Activated CD4-positive, alpha-beta T cell treated with anti-CD3 and anti-CD28 coated beads, Interleukin-2, amount 10 ng/mL, durations not matched to agents 7 days and 5 days (primary cell): ENCODE measurements at regions not wholly inside any gene's neighbourhood (a gene's known extent, or its start where the extent isn't known, plus 50 kb on each side); places are given as distances from the start of the nearest gene placed in this dataset.
"Not testable (repeated sequence)": the region's sequence is repeated elsewhere in the genome, so short reads cannot be mapped to it uniquely, and the experiment has no call there.

ENCODE experiments used
- CTCF ChIA-PET: fragments of 350-600 bp; sonication (Branson Sonifier 250); formaldehyde crosslinking; loops from one replicate; lab custom pipeline; 2021; ENCODE audit warnings: antibody characterized with exemption; lab: Charles Lee
- POLR2A ChIA-PET: fragments of 350-600 bp; sonication (Branson Sonifier 250); formaldehyde crosslinking; loops from one replicate; lab custom pipeline; 2021; ENCODE audit warnings: antibody characterized with exemption; lab: Charles Lee
- DNase-seq: peaks from one replicate; pipeline ENCODE4 v3.0.0-alpha.2; 2020
- H3K27ac Mint-ChIP-seq: one replicate; pipeline ENCODE4 v1.8.0; 2021; ENCODE audit warnings: mild to moderate bottlenecking, moderate library complexity, mixed read lengths
- H3K27me3 Mint-ChIP-seq: one replicate; pipeline ENCODE4 v1.8.0; 2021; ENCODE audit warnings: mixed read lengths
- H3K36me3 Mint-ChIP-seq: one replicate; pipeline ENCODE4 v1.8.0; 2021; ENCODE audit warnings: low read depth, mixed read lengths
- H3K4me1 Mint-ChIP-seq: one replicate; pipeline ENCODE4 v1.8.0; 2021; ENCODE audit warnings: mixed read lengths
- H3K4me3 Mint-ChIP-seq: one replicate; pipeline ENCODE4 v1.8.0; 2021; ENCODE audit warnings: mild to moderate bottlenecking, moderate library complexity, mixed read lengths
- H3K9me3 Mint-ChIP-seq: one replicate; pipeline ENCODE4 v1.8.0; 2021; ENCODE audit warnings: mixed read lengths

DNA sequence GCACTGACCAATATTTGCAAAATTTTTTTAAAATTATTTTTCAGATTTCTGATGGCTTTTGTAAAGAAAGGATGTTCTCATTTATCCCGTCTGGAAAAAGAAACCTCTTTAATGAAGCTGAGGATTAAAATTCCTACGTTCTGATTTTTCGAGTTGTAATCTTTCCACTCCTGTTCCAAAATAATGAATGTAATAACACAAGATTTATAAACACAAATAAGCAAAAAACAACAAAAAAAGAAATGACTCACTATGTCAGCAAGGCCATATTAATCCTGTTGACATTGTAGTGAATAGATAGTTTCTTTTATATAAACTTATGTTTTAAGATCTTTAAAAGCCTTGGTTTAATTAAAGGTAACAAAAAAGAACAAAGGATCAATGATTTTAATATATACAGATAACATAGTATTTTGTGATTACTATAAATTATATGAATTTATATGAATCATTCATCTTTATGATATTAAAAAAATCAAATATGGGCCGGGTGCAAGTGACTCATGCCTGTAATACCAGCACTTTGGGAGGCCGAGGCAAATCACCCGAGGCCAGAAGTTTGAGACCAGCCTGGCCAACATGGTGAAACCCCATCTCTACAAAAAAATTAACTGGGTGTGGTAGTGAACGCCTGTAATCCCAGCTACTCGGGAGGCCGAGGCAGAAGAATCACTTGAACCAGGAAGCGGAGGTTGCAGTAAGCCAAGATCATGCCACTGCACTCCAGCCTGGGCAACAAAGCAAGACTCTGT lies 336.6 kb upstream of the DAB2 start:
- DNase-seq, result no peak
- H3K27me3 Mint-ChIP-seq, result peaks cover 3% of the 10 kb centered on the region
- no peak overlapping the region for H3K27ac Mint-ChIP-seq
- H3K9me3 Mint-ChIP-seq, result no peaks in the 10 kb centered on the region
- H3K36me3 Mint-ChIP-seq, result no peaks in the 10 kb centered on the region
- H3K4me3 Mint-ChIP-seq, result no peak overlapping the region
- no peaks in the 10 kb centered on the region for H3K4me1 Mint-ChIP-seq
- ChIA-PET POLR2A (no interaction called here), CTCF (no interaction called here)

DNA sequence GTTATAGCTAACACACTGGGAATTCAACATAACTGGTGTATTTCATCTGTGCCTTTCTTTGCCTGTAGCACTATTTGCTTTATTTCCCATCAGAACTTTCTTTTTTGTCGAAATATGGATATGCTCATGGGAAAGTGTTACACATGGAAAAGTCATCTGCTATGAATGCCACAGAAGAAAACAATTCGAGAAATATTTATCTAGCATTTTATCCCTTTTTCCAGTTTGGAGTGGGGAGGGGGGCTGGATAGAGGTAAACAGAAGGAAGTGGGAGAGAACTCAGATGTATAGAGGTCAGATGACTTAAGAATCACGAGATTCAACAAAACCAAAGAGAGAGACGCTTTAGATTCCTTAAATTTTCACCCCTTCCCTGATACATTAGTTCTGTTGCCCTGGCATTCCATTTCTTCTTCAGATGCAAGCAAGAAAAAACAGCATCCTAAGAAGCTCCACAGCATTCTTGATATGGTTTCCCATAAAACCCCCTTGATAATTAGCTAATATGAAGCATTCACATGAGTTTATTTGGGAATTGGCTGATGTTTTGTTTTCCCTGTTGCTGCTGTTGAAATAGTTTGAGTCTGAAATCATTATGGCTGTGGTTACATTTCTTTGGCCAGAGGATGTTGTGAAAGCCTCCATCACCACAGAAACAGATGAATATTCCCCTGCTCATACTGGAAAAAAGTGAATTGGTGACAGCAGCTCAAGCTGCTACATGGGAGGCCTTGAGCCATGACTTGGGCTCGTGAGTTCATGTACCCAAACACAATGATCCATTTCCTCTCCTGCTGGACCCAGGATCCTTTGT lies 335.8 kb upstream of the DAB2 start:
- H3K4me3 Mint-ChIP-seq, result no peak overlapping the region
- ChIA-PET CTCF (no interaction called here), POLR2A (no interaction called here)
- H3K4me1 Mint-ChIP-seq, result no peaks in the 10 kb centered on the region
- H3K27me3 Mint-ChIP-seq, result peaks cover 4% of the 10 kb centered on the region
- no peak for DNase-seq
- H3K27ac Mint-ChIP-seq, result no peak overlapping the region
- no peaks in the 10 kb centered on the region for H3K9me3 Mint-ChIP-seq
- no peaks in the 10 kb centered on the region for H3K36me3 Mint-ChIP-seq

DNA sequence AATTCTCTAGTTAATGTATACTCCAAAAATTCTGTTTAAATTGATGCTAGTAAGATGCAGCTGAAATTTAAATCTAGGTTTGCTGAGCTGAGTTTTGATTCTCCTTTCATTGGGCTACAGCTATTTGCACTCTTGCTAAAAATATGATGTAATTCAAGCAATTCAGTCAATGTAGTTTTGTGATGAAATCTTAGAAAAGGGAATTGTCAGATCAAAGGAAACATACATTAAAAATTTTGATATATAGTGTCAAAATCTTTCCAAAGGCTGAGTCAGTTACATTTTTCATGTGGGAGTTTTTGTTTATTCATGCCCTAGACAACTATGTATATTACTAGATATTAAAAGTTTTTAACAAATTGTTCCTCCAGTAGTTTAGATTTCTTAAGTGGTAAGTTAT lies 334.9 kb upstream of the DAB2 start:
- DNase-seq, result no peak
- no peak overlapping the region for H3K4me3 Mint-ChIP-seq
- no peaks in the 10 kb centered on the region for H3K4me1 Mint-ChIP-seq
- H3K36me3 Mint-ChIP-seq, result no peaks in the 10 kb centered on the region
- H3K9me3 Mint-ChIP-seq, result no peaks in the 10 kb centered on the region
- no peak overlapping the region for H3K27ac Mint-ChIP-seq
- ChIA-PET POLR2A (no interaction called here), CTCF (no interaction called here)
- peaks cover 2% of the 10 kb centered on the region for H3K27me3 Mint-ChIP-seq

DNA sequence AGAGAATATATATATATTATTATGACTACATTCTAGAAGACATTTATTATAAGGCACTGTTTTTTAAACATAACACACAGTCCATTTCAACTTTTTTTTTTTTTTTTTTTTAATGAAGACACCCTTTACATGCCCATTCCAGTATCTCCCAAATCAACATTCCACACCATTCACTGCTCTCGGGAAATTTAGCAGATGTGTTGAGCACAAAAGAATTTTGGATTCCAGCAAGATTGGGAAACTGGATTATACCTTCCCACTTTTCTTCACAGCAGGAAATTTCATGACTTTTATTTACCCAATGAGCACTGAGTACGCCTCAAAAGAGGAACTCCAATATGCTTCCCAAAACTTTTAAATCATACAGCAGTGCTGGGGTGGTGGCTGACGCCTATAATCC lies 333.6 kb upstream of the DAB2 start:
- DNase-seq, result no peak
- Mint-ChIP-seq H3K4me3 (no peak overlapping the region), H3K27me3 (peaks cover 2% of the 10 kb centered on the region), H3K36me3 (no peaks in the 10 kb centered on the region), H3K4me1 (no peaks in the 10 kb centered on the region), H3K27ac (no peak overlapping the region), H3K9me3 (peaks cover 5% of the 10 kb centered on the region)
- POLR2A ChIA-PET, result no interaction called here
- CTCF ChIA-PET, result no interaction called here

DNA sequence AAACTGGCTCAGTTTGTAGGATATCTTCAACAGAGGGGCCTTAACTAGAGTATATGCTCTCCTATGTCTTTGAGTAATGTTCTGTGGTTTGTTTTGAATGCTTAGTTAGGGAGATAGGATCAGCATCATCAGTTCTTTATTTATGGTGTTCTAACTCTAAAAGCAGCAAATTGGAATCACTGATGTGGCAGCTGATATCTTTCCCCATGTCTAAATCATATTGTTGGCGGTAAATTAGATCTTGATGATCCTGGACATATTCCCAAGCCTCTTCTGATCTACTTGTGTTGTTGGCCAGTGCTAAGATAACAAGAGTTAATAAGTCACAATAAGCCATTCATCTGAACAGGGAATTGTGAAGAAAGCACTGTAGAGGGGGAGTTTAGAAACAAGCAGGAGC lies 332.4 kb upstream of the DAB2 start:
- DNase-seq, result no peak
- peaks cover 5% of the 10 kb centered on the region for H3K9me3 Mint-ChIP-seq

DNA sequence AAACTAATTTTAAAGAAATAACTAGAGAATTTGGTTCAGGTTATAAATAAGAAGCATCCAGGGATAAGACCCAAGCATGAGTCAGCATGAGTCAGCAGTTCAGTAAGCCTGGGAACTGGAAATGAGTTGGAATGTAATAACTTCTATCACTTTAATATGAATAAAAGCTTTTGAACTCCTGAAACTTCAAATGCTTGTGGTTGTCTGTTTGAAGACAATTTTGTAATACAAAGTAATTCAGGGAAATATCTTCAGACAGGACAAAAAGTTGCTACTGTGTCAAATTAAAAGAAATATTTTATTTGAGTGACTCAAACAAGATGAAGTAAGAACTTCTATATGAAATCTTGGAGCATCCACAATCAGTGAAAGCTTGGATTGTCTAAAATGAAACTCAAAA lies 331.2 kb upstream of the DAB2 start:
- no peaks in the 10 kb centered on the region for H3K4me1 Mint-ChIP-seq
- CTCF ChIA-PET, result no interaction called here
- DNase-seq, result no peak
- peaks cover 2% of the 10 kb centered on the region for H3K27me3 Mint-ChIP-seq
- H3K9me3 Mint-ChIP-seq, result peaks cover 5% of the 10 kb centered on the region
- no peak overlapping the region for H3K27ac Mint-ChIP-seq
- no peak overlapping the region for H3K4me3 Mint-ChIP-seq
- POLR2A ChIA-PET, result no interaction called here
- H3K36me3 Mint-ChIP-seq, result no peaks in the 10 kb centered on the region

More for the DNA sequence above, 332.4 kb upstream of the DAB2 start:
- POLR2A ChIA-PET, result no interaction called here
- Mint-ChIP-seq H3K27me3 (peaks cover 2% of the 10 kb centered on the region), H3K36me3 (no peaks in the 10 kb centered on the region), H3K4me1 (no peaks in the 10 kb centered on the region), H3K4me3 (no peak overlapping the region), H3K27ac (no peak overlapping the region)
- CTCF ChIA-PET, result no interaction called here

DNA sequence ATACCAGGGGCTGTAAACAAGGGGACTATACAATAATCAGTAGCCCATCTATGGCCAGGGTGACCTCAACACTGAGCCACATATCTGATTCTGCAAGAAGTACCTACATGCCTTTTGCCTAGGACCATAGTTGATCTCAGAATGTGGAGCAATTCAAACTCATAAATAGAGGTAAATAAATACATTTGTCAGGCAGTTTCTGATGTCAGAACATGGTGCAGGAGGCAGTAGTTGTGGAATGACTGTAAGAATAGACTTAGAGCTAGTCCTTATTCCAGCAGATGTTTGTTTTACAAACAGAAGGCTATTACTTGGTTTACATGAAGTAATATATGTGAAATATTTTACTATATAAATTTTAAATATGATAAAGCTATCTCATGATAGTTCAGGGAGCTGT lies 330.7 kb upstream of the DAB2 start:
- H3K27ac Mint-ChIP-seq, result no peak overlapping the region
- CTCF ChIA-PET, result no interaction called here
- peaks cover 5% of the 10 kb centered on the region for H3K9me3 Mint-ChIP-seq
- DNase-seq, result no peak
- H3K4me3 Mint-ChIP-seq, result no peak overlapping the region
- H3K36me3 Mint-ChIP-seq, result no peaks in the 10 kb centered on the region
- POLR2A ChIA-PET, result no interaction called here
- H3K4me1 Mint-ChIP-seq, result no peaks in the 10 kb centered on the region
- peaks cover 2% of the 10 kb centered on the region for H3K27me3 Mint-ChIP-seq

DNA sequence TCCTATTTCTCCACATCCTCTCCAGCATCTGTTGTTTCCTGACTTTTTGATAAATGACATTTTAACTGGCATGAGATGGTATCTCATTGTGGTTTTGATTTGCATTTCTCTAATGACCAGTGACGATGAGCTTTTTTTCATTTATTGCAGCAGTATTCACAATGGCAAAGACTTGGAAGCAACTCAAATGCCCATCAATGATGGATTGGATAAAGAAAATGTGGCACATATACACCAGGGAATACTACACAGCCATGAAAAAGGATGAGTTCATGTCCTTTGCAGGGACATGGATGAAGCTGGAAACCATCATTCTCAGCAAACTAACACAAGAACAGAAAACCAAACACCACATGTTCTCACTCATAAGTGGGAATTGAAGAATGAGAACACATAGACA lies 329.0 kb upstream of the DAB2 start:
- H3K9me3 Mint-ChIP-seq, CTCF ChIA-PET, H3K4me1 Mint-ChIP-seq, DNase-seq, POLR2A ChIA-PET, H3K4me3 Mint-ChIP-seq, H3K27ac Mint-ChIP-seq, H3K36me3 Mint-ChIP-seq, H3K27me3 Mint-ChIP-seq: not testable (repeated sequence)

DNA sequence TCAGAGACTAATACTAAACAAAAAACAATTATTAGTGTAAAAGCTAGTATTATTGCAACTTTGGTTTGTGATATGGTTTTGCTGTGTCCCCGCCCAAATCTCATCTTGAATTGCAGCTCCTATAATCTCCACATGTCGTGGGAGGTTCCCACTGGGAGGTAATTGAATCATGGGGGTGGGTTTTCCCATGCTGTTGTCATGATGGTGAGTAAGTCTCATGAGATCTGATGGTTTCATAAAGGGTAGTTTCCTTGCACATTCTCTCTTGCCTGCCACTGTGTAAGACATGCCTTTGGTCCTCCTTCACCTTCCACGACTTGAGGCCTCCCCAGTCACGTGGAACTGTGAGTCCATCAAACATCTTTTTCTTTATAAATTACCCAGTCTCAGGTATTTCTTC lies 325.9 kb upstream of the DAB2 start:
- POLR2A ChIA-PET, result interaction anchor here (0.5 kb wide), 1 partner anchor 740 kb away, joined by 4 read pairs; no protein-coding TSS in a partner anchor
- H3K9me3 Mint-ChIP-seq, result peaks cover 5% of the 10 kb centered on the region
- CTCF ChIA-PET, result interaction anchor here (0.6 kb wide), 1 partner anchor 993 kb away, joined by 3 read pairs; no protein-coding TSS in a partner anchor
- DNase-seq, result no peak
- no peak overlapping the region for H3K27ac Mint-ChIP-seq
- H3K4me3 Mint-ChIP-seq, result no peak overlapping the region
- no peaks in the 10 kb centered on the region for H3K36me3 Mint-ChIP-seq
- no peaks in the 10 kb centered on the region for H3K27me3 Mint-ChIP-seq
- no peaks in the 10 kb centered on the region for H3K4me1 Mint-ChIP-seq

DNA sequence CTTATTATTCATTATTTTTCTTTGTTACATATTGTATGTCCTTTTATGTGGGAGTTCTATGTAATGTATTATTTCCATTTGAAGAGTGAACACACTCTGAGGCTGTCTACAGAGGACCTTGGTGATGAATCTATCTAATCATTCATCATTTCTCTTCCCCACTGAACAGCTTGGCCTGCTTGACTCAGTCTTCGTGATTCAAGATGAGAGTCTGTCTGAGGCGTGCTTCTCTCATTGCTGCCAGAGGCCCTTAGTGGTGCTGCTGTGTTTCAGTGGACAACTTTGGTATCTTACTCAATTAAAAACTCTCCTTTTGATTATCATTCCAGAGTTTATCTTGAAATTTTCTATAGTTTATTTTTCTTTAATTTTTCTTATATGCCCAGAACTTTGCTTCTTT lies 318.1 kb upstream of the DAB2 start:
- H3K4me1 Mint-ChIP-seq, result no peaks in the 10 kb centered on the region
- DNase-seq, result no peak
- H3K27me3 Mint-ChIP-seq, result peaks cover 4% of the 10 kb centered on the region
- no peaks in the 10 kb centered on the region for H3K36me3 Mint-ChIP-seq
- H3K9me3 Mint-ChIP-seq, result no peaks in the 10 kb centered on the region
- ChIA-PET POLR2A (no interaction called here), CTCF (no interaction called here)
- no peak overlapping the region for H3K27ac Mint-ChIP-seq
- no peak overlapping the region for H3K4me3 Mint-ChIP-seq

DNA sequence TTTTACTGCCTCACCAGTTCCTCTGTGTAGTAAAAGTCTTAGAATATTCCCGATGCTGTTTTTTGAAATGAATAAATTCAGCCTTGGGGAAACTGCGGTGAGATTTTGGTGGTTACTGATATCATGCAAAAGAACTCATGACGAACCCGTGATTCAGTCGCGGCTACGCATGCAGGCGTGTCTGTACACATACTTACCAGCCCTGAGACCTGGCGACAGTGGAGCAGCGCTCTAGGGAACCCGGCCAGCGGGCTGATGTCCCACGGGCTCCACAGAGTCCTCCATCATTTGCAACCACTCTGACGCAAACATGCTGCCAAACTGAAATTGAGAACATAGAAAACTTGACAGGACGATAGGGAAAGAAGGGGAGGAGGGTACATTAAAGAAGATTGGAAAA lies 315.6 kb upstream of the DAB2 start:
- H3K27ac Mint-ChIP-seq, result no peak overlapping the region
- H3K27me3 Mint-ChIP-seq, result peaks cover 6% of the 10 kb centered on the region
- POLR2A ChIA-PET, result no interaction called here
- CTCF ChIA-PET, result no interaction called here
- no peak overlapping the region for H3K4me3 Mint-ChIP-seq
- no peaks in the 10 kb centered on the region for H3K36me3 Mint-ChIP-seq
- no peak for DNase-seq
- H3K4me1 Mint-ChIP-seq, result no peaks in the 10 kb centered on the region
- H3K9me3 Mint-ChIP-seq, result no peaks in the 10 kb centered on the region

DNA sequence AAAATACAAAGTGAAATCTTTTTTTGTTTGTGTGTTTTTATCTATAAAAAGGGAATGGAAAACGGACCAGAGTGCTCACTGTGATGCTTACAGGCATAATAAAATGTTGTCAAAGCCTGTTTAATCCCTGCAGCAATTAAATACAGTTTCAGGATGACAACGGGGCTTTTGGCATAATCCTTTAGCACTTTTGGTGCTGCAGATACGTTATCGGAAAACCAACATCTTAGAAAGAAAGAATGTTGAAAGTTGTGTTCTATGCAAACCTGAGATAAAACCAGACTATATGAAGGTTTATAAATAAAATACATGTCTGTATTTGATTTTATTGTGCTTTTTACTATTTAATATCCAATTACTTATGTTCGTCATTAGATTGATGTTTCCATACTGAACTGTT lies 307.4 kb upstream of the DAB2 start:
- Mint-ChIP-seq H3K36me3 (no peaks in the 10 kb centered on the region), H3K27me3 (peaks cover 15% of the 10 kb centered on the region), H3K9me3 (no peaks in the 10 kb centered on the region), H3K4me1 (no peaks in the 10 kb centered on the region), H3K27ac (no peak overlapping the region), H3K4me3 (no peak overlapping the region)
- DNase-seq, result no peak
- POLR2A ChIA-PET, result no interaction called here
- CTCF ChIA-PET, result interaction anchor here (0.6 kb wide), 1 partner anchor 18 kb away, joined by 6 read pairs; no protein-coding TSS in a partner anchor

DNA sequence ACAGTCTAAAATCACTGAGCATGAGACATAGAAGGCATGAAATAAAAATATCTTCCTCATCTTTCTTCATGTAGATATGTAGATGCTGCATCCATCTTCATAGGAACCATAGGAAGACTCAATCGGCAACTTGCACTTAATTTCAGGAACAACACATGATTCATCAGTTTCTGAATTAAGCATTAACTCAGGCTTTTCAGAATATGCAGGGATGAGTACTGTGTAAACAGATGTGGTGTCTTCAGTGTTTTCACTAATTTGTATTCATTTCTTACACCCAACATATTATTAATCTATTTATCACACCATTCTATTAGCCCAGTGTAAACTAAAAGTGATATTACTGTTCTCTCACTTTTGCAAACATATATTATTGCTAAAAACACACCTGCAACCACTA lies 305.9 kb upstream of the DAB2 start:
- ChIA-PET POLR2A (no interaction called here), CTCF (no interaction called here)

More for the DNA sequence above, 305.9 kb upstream of the DAB2 start:
- H3K4me3 Mint-ChIP-seq, result no peak overlapping the region
- DNase-seq, result no peak
- no peaks in the 10 kb centered on the region for H3K36me3 Mint-ChIP-seq
- H3K27me3 Mint-ChIP-seq, result peaks cover 14% of the 10 kb centered on the region
- H3K27ac Mint-ChIP-seq, result no peak overlapping the region
- no peaks in the 10 kb centered on the region for H3K9me3 Mint-ChIP-seq
- no peaks in the 10 kb centered on the region for H3K4me1 Mint-ChIP-seq
